ENCODE measurements at regions not wholly inside any gene's neighbourhood (a gene's known extent, or its start where the extent isn't known, plus 50 kb on each side); places are given as distances from the start of the nearest gene placed in this dataset.

GRCh38 chr18:8536231-8536630 lies 73.0 kb upstream of the RAB12 start:
- Histone ChIP-seq H3K27me3 (ENCODE audit: control insufficient read depth, insufficient read depth, low read length) (no peaks in the 10 kb centered on the region), H3K9me3 (ENCODE audit: control insufficient read depth, low read depth, low read length) (no peaks in the 10 kb centered on the region), H3K27ac (ENCODE audit: low read length) (no peak overlapping the region), H3K4me1 (ENCODE audit: control insufficient read depth, insufficient read depth, low read length) (no peaks in the 10 kb centered on the region), H3K36me3 (ENCODE audit: control insufficient read depth, insufficient read depth, low read length) (no peaks in the 10 kb centered on the region), H3K4me3 (ENCODE audit: low read length) (no peak overlapping the region)
- DNase-seq: no peak
- no CpG with 5 or more reads among the region's 11 CpGs for WGBS (ENCODE audit: insufficient coverage, low lambda C conversion rate)

- DNase-seq: no peak
- H3K36me3 ChIP-seq (ENCODE audit: control insufficient read depth, insufficient read depth, low read length): no peaks in the 10 kb centered on the region
- H3K9me3 ChIP-seq (ENCODE audit: control insufficient read depth, low read depth, low read length): no peaks in the 10 kb centered on the region
- H3K27ac ChIP-seq (ENCODE audit: low read length): no peak overlapping the region
- H3K4me3 ChIP-seq (ENCODE audit: low read length): no peak overlapping the region
- no peaks in the 10 kb centered on the region for H3K4me1 ChIP-seq (ENCODE audit: control insufficient read depth, insufficient read depth, low read length)
- H3K27me3 ChIP-seq (ENCODE audit: control insufficient read depth, insufficient read depth, low read length): no peaks in the 10 kb centered on the region
- WGBS (ENCODE audit: insufficient coverage, low lambda C conversion rate): no CpG with 5 or more reads among the region's 14 CpGs
Measured at GRCh38 chr18:8536922-8537321, 72.3 kb upstream of the RAB12 start.

GRCh38 chr18:8537400-8537799 lies 71.8 kb upstream of the RAB12 start:
- no peak for DNase-seq

GRCh38 chr18:8538935-8539334 lies 70.3 kb upstream of the RAB12 start:
- WGBS (ENCODE audit: insufficient coverage, low lambda C conversion rate): no CpG with 5 or more reads among the region's 2 CpGs
- Histone ChIP-seq H3K4me1 (ENCODE audit: control insufficient read depth, insufficient read depth, low read length) (no peaks in the 10 kb centered on the region), H3K36me3 (ENCODE audit: control insufficient read depth, insufficient read depth, low read length) (no peaks in the 10 kb centered on the region), H3K4me3 (ENCODE audit: low read length) (no peak overlapping the region), H3K27me3 (ENCODE audit: control insufficient read depth, insufficient read depth, low read length) (no peaks in the 10 kb centered on the region), H3K27ac (ENCODE audit: low read length) (no peak overlapping the region), H3K9me3 (ENCODE audit: control insufficient read depth, low read depth, low read length) (no peaks in the 10 kb centered on the region)
- no peak for DNase-seq

More at GRCh38 chr18:8537400-8537799, 71.8 kb upstream of the RAB12 start:
- H3K27ac ChIP-seq (ENCODE audit: low read length): no peak overlapping the region
- no peaks in the 10 kb centered on the region for H3K4me1 ChIP-seq (ENCODE audit: control insufficient read depth, insufficient read depth, low read length)
- H3K4me3 ChIP-seq (ENCODE audit: low read length): no peak overlapping the region
- WGBS (ENCODE audit: insufficient coverage, low lambda C conversion rate): 88% methylated on average over 5 of the region's 17 CpGs
- no peaks in the 10 kb centered on the region for H3K36me3 ChIP-seq (ENCODE audit: control insufficient read depth, insufficient read depth, low read length)
- no peaks in the 10 kb centered on the region for H3K27me3 ChIP-seq (ENCODE audit: control insufficient read depth, insufficient read depth, low read length)
- H3K9me3 ChIP-seq (ENCODE audit: control insufficient read depth, low read depth, low read length): no peaks in the 10 kb centered on the region

GRCh38 chr18:8546677-8547076 lies 62.6 kb upstream of the RAB12 start:
- Histone ChIP-seq H3K27me3 (ENCODE audit: control insufficient read depth, insufficient read depth, low read length) (no peaks in the 10 kb centered on the region), H3K36me3 (ENCODE audit: control insufficient read depth, insufficient read depth, low read length) (no peaks in the 10 kb centered on the region), H3K4me3 (ENCODE audit: low read length) (no peak overlapping the region), H3K27ac (ENCODE audit: low read length) (no peak overlapping the region), H3K9me3 (ENCODE audit: control insufficient read depth, low read depth, low read length) (no peaks in the 10 kb centered on the region), H3K4me1 (ENCODE audit: control insufficient read depth, insufficient read depth, low read length) (no peaks in the 10 kb centered on the region)
- DNase-seq: no peak
- no CpG with 5 or more reads among the region's 5 CpGs for WGBS (ENCODE audit: insufficient coverage, low lambda C conversion rate)

- H3K4me1 ChIP-seq (ENCODE audit: control insufficient read depth, insufficient read depth, low read length): no peaks in the 10 kb centered on the region
- no peak overlapping the region for H3K4me3 ChIP-seq (ENCODE audit: low read length)
- no peaks in the 10 kb centered on the region for H3K9me3 ChIP-seq (ENCODE audit: control insufficient read depth, low read depth, low read length)
- WGBS (ENCODE audit: insufficient coverage, low lambda C conversion rate): no CpG with 5 or more reads among the region's 8 CpGs
- H3K36me3 ChIP-seq (ENCODE audit: control insufficient read depth, insufficient read depth, low read length): no peaks in the 10 kb centered on the region
- H3K27ac ChIP-seq (ENCODE audit: low read length): no peak overlapping the region
- no peak for DNase-seq
- no peaks in the 10 kb centered on the region for H3K27me3 ChIP-seq (ENCODE audit: control insufficient read depth, insufficient read depth, low read length)
Measured at GRCh38 chr18:8548186-8548585, 61.1 kb upstream of the RAB12 start.

GRCh38 chr18:8549254-8549757 lies 59.9 kb upstream of the RAB12 start:
- DNase-seq: no peak
- no peaks in the 10 kb centered on the region for H3K27me3 ChIP-seq (ENCODE audit: control insufficient read depth, insufficient read depth, low read length)
- H3K36me3 ChIP-seq (ENCODE audit: control insufficient read depth, insufficient read depth, low read length): no peaks in the 10 kb centered on the region
- no CpG with 5 or more reads among the region's 6 CpGs for WGBS (ENCODE audit: insufficient coverage, low lambda C conversion rate)
- H3K4me3 ChIP-seq (ENCODE audit: low read length): no peak overlapping the region
- no peaks in the 10 kb centered on the region for H3K4me1 ChIP-seq (ENCODE audit: control insufficient read depth, insufficient read depth, low read length)
- H3K27ac ChIP-seq (ENCODE audit: low read length): no peak overlapping the region
- no peaks in the 10 kb centered on the region for H3K9me3 ChIP-seq (ENCODE audit: control insufficient read depth, low read depth, low read length)

- DNase-seq: no peak
- Histone ChIP-seq H3K27me3 (ENCODE audit: control insufficient read depth, insufficient read depth, low read length) (no peaks in the 10 kb centered on the region), H3K9me3 (ENCODE audit: control insufficient read depth, low read depth, low read length) (no peaks in the 10 kb centered on the region), H3K27ac (ENCODE audit: low read length) (no peak overlapping the region), H3K4me3 (ENCODE audit: low read length) (no peak overlapping the region), H3K4me1 (ENCODE audit: control insufficient read depth, insufficient read depth, low read length) (no peaks in the 10 kb centered on the region), H3K36me3 (ENCODE audit: control insufficient read depth, insufficient read depth, low read length) (no peaks in the 10 kb centered on the region)
- WGBS (ENCODE audit: insufficient coverage, low lambda C conversion rate): 61% methylated on average over 2 of the region's 4 CpGs
Measured at GRCh38 chr18:8552151-8552550, 57.1 kb upstream of the RAB12 start.

GRCh38 chr18:8554354-8554753 lies 54.9 kb upstream of the RAB12 start:
- 100% methylated on average over 1 of the region's 2 CpGs for WGBS (ENCODE audit: insufficient coverage, low lambda C conversion rate)
- no peak for DNase-seq
- Histone ChIP-seq H3K36me3 (ENCODE audit: control insufficient read depth, insufficient read depth, low read length) (no peaks in the 10 kb centered on the region), H3K27ac (ENCODE audit: low read length) (no peak overlapping the region), H3K9me3 (ENCODE audit: control insufficient read depth, low read depth, low read length) (no peaks in the 10 kb centered on the region), H3K27me3 (ENCODE audit: control insufficient read depth, insufficient read depth, low read length) (no peaks in the 10 kb centered on the region), H3K4me1 (ENCODE audit: control insufficient read depth, insufficient read depth, low read length) (no peaks in the 10 kb centered on the region), H3K4me3 (ENCODE audit: low read length) (no peak overlapping the region)

- DNase-seq: no peak
Measured at GRCh38 chr18:8556424-8556823, 52.8 kb upstream of the RAB12 start.

More at GRCh38 chr18:8556424-8556823, 52.8 kb upstream of the RAB12 start:
- no peak overlapping the region for H3K27ac ChIP-seq (ENCODE audit: low read length)
- H3K27me3 ChIP-seq (ENCODE audit: control insufficient read depth, insufficient read depth, low read length): no peaks in the 10 kb centered on the region
- no peak overlapping the region for H3K4me3 ChIP-seq (ENCODE audit: low read length)
- WGBS (ENCODE audit: insufficient coverage, low lambda C conversion rate): no CpG with 5 or more reads among the region's 4 CpGs
- no peaks in the 10 kb centered on the region for H3K9me3 ChIP-seq (ENCODE audit: control insufficient read depth, low read depth, low read length)
- no peaks in the 10 kb centered on the region for H3K36me3 ChIP-seq (ENCODE audit: control insufficient read depth, insufficient read depth, low read length)
- H3K4me1 ChIP-seq (ENCODE audit: control insufficient read depth, insufficient read depth, low read length): no peaks in the 10 kb centered on the region

Measured in large intestine (tissue), 3 donors.